Psoas muscle (tissue), 7 donors: ENCODE measurements at regions not wholly inside any gene's neighbourhood (a gene's known extent, or its start where the extent isn't known, plus 50 kb on each side); places are given as distances from the start of the nearest gene placed in this dataset.

ENCODE experiments used
- ATAC-seq, 4 donors: fragments of 200-7000 bp; cut with Tn5 transposase; one replicate each; pipeline ENCODE4 v1.9.1; 2020; ENCODE audit warnings: moderate library complexity in 3 of 4, mild to moderate bottlenecking in 2 of 4
- DNase-seq, 2 donors: peaks; one replicate each; pipeline ENCODE4 v3.0.0-alpha.2; 2020
- H3K27ac ChIP-seq: fragments of 200-600 bp; one replicate; pipeline ENCODE4 v1.8.0; 2022
- H3K27me3 ChIP-seq, 3 donors: fragments of 200-600 bp in 1 of 3; one replicate each; pipeline versions ENCODE4 v1.6.1 to v1.8.0; 2013 to 2022; ENCODE audit warnings: low read length in 2 of 3, mild to moderate bottlenecking in 2 of 3, moderate library complexity in 1 of 3; ENCODE audit not compliant: insufficient read depth in 3 of 3
- H3K36me3 ChIP-seq, 2 donors: fragments of 200-600 bp in 1 of 2; one replicate each; pipeline versions ENCODE4 v1.6.1 to v1.8.0; 2013 to 2022; ENCODE audit warnings: low read depth in 1 of 2, mild to moderate bottlenecking in 1 of 2, moderate library complexity in 1 of 2; ENCODE audit not compliant: insufficient read depth in 1 of 2
- H3K4me1 ChIP-seq: fragments of 200-600 bp; one replicate; pipeline ENCODE4 v1.8.0; 2022
- H3K4me3 ChIP-seq: fragments of 200-600 bp; one replicate; pipeline ENCODE4 v1.8.0; 2022; ENCODE audit warnings: mild to moderate bottlenecking
- H3K9me3 ChIP-seq: fragments of 200-600 bp; one replicate; pipeline ENCODE4 v1.8.0; 2022
- CTCF ChIP-seq: fragments of 200-600 bp; IDR thresholded peaks from one replicate; pipeline ENCODE4 v1.8.0; 2022; ENCODE audit warnings: antibody characterized with exemption
- WGBS, 3 donors: extraction: QIAGEN DNeasy Blood & Tissue Kit; methylation state at CpG; one replicate each; pipeline versions ENCODE4 v1.1.6 to v1.1.7; 2013; 5-methylcytosine and 5-hydroxymethylcytosine counted together
- intact Hi-C, 2 donors: fragments of 100-400 bp; cut with DNase I; formaldehyde crosslinking; loops; one replicate each; pipeline versions ENCODE4 v1.11.0 to v1.14.2; 2022
- donor health status: healthy with polysubstance abuse.
- donor health status: DM: no; HTN: no; CAD: no; lungs with moderate emphysema.
- donor health status: Bipolar disorder and iron deficiency.
- donor health status: healthy.
- donor health status: DM: yes; HTN: yes; CAD: no.
- donor health status: DM: no; HTN: no; CAD: no.
- donor health status: DM: yes; HTN: yes; CAD: no.

GRCh38 chr6:22036275-22036674, 260.6 kb downstream of the PRL start:
- ATAC-seq (no peak), DNase-seq (no peak)
- H3K27ac ChIP-seq: no peak overlapping the region
- peaks cover 4% of the 10 kb centered on the region for H3K9me3 ChIP-seq
- H3K27me3 ChIP-seq: no peaks in the 10 kb centered on the region
- H3K36me3 ChIP-seq: no peaks in the 10 kb centered on the region
- 65 to 74% (median 67%) methylated on average over 7 of the region's 7 CpGs for WGBS, 3 donors
- TF ChIP-seq CTCF: no peak
- intact Hi-C loops: no loop called here
- H3K4me1 ChIP-seq: no peaks in the 10 kb centered on the region
- no peak overlapping the region for H3K4me3 ChIP-seq

GRCh38 chr6:22036699-22037098, 260.1 kb downstream of the PRL start:
- WGBS, 3 donors: 61 to 87% (median 63%) methylated on average over 3 of the region's 3 CpGs
- DNase-seq (no peak), ATAC-seq (no peak)
- H3K27ac ChIP-seq: no peak overlapping the region
- intact Hi-C loops: no loop called here
- no peaks in the 10 kb centered on the region for H3K4me1 ChIP-seq
- H3K36me3 ChIP-seq: no peaks in the 10 kb centered on the region
- H3K27me3 ChIP-seq: no peaks in the 10 kb centered on the region
- no peak overlapping the region for H3K4me3 ChIP-seq
- no peak for TF ChIP-seq CTCF
- H3K9me3 ChIP-seq: peaks cover 4% of the 10 kb centered on the region

- Histone ChIP-seq H3K9me3 (peaks cover 4% of the 10 kb centered on the region), H3K36me3 (no peaks in the 10 kb centered on the region), H3K4me3 (no peak overlapping the region), H3K27ac (no peak overlapping the region), H3K27me3 (no peaks in the 10 kb centered on the region), H3K4me1 (peaks cover 21% of the 10 kb centered on the region)
- DNase-seq: no peak
- no peak for TF ChIP-seq CTCF
- 48 to 60% (median 53%) methylated on average over 3 of the region's 3 CpGs for WGBS, 3 donors
- no peak for ATAC-seq
- intact Hi-C loops: no loop called here
Measured at GRCh38 chr6:22041797-22042480, 254.9 kb downstream of the PRL start.

GRCh38 chr6:22042706-22043105, 254.1 kb downstream of the PRL start:
- intact Hi-C loops: no loop called here
- TF ChIP-seq CTCF: no peak
- DNase-seq (peak in 1 of 2 donors; percentile 25), ATAC-seq (peak in 2 of 4 donors; percentile 19 to 39)
- Histone ChIP-seq H3K4me3 (peak overlapping the region; percentile 54), H3K27me3 (no peaks in the 10 kb centered on the region), H3K9me3 (peaks cover 4% of the 10 kb centered on the region), H3K4me1 (peaks cover 21% of the 10 kb centered on the region), H3K36me3 (no peaks in the 10 kb centered on the region), H3K27ac (peak overlapping the region; percentile 71)
